Osteoblast (primary cell): ENCODE measurements at regions not wholly inside any gene's neighbourhood (a gene's known extent, or its start where the extent isn't known, plus 50 kb on each side); places are given as distances from the start of the nearest gene placed in this dataset.

Source experiments
- DNase-seq: peaks from one replicate; pipeline ENCODE4 v3.0.0; 2011; ENCODE audit warnings: low spot score, mixed read lengths; ENCODE audit not compliant: insufficient read length; ENCODE audit errors: missing footprints
- H2AFZ ChIP-seq: 2 replicates; pipeline ENCODE4 v1.6.0; 2011; ENCODE audit warnings: mild to moderate bottlenecking, low read length
- H3K27ac ChIP-seq: 2 replicates; pipeline ENCODE4 v1.5.1; 2011; ENCODE audit warnings: mild to moderate bottlenecking, low read depth, low read length, moderate library complexity
- H3K27me3 ChIP-seq: 2 replicates; pipeline ENCODE4 v1.6.0; 2012; ENCODE audit warnings: mild to moderate bottlenecking, control low read depth, inconsistent platforms, low read length, moderate library complexity; ENCODE audit not compliant: insufficient read depth
- H3K36me3 ChIP-seq: 2 replicates; pipeline ENCODE4 v1.5.1; 2011; ENCODE audit warnings: mild to moderate bottlenecking, low read length, control low read depth, moderate library complexity; ENCODE audit not compliant: insufficient read depth
- H3K4me1 ChIP-seq: 2 replicates; pipeline ENCODE4 v1.5.1; 2011; ENCODE audit warnings: mild to moderate bottlenecking, low read length, control low read depth, moderate library complexity; ENCODE audit not compliant: insufficient read depth
- H3K4me2 ChIP-seq: 2 replicates; pipeline ENCODE4 v1.6.0; 2011; ENCODE audit warnings: mild to moderate bottlenecking, low read length; ENCODE audit not compliant: insufficient read depth
- H3K4me3 ChIP-seq: fragments of 200-600 bp; sonication (generic); 3 replicates; pipeline ENCODE4 v1.5.1; 2012; ENCODE audit warnings: mild to moderate bottlenecking, low read length, inconsistent platforms; ENCODE audit not compliant: insufficient read depth
- H3K79me2 ChIP-seq: 2 replicates; pipeline ENCODE4 v1.6.0; 2012; ENCODE audit warnings: mild to moderate bottlenecking, low read length, control low read depth, inconsistent platforms; ENCODE audit not compliant: insufficient read depth
- H3K9me3 ChIP-seq: 2 replicates; pipeline ENCODE4 v1.5.1; 2011; ENCODE audit warnings: low read depth, low read length, control low read depth
- H4K20me1 ChIP-seq: 2 replicates; pipeline ENCODE4 v1.6.0; 2012; ENCODE audit warnings: mild to moderate bottlenecking, low read length, control low read depth; ENCODE audit not compliant: insufficient read depth
- CTCF ChIP-seq: IDR thresholded peaks from 2 replicates; pipeline ENCODE4 v1.5.1; 2011; ENCODE audit warnings: mild to moderate bottlenecking, low read depth, low read length, moderate library complexity; ENCODE audit errors: extremely low read depth

- H3K27me3 ChIP-seq: peaks cover 7% of the 10 kb centered on the region
- no peak for DNase-seq
- H2AFZ ChIP-seq: no peak overlapping the region
- H3K27ac ChIP-seq: no peak overlapping the region
- no peaks in the 10 kb centered on the region for H3K79me2 ChIP-seq
- no peaks in the 10 kb centered on the region for H4K20me1 ChIP-seq
- no peaks in the 10 kb centered on the region for H3K4me1 ChIP-seq
- H3K9me3 ChIP-seq: peaks cover 1% of the 10 kb centered on the region
- H3K4me2 ChIP-seq: no peak overlapping the region
- no peak overlapping the region for H3K4me3 ChIP-seq
- TF ChIP-seq CTCF: no peak
- H3K36me3 ChIP-seq: no peaks in the 10 kb centered on the region
These were observed 61.8 kb downstream of the SDR9C7 start for GRCh38 chr12:56872366-56872765.

- Histone ChIP-seq H3K4me3 (no peak overlapping the region), H3K27ac (no peak overlapping the region), H3K4me1 (no peaks in the 10 kb centered on the region), H3K79me2 (no peaks in the 10 kb centered on the region), H3K36me3 (no peaks in the 10 kb centered on the region), H2AFZ (no peak overlapping the region), H4K20me1 (no peaks in the 10 kb centered on the region), H3K9me3 (peaks cover 12% of the 10 kb centered on the region), H3K27me3 (no peaks in the 10 kb centered on the region), H3K4me2 (no peak overlapping the region)
- TF ChIP-seq CTCF: no peak
- DNase-seq: no peak
These were observed 67.0 kb downstream of the SDR9C7 start for GRCh38 chr12:56867216-56867615.

GRCh38 chr12:56866493-56866892 lies 67.7 kb downstream of the SDR9C7 start:
- Histone ChIP-seq H3K4me2 (no peak overlapping the region), H3K27ac (no peak overlapping the region)
- TF ChIP-seq CTCF: no peak

GRCh38 chr12:56864318-56864717 lies 69.9 kb downstream of the SDR9C7 start:
- no peak for DNase-seq
- Histone ChIP-seq H3K79me2 (no peaks in the 10 kb centered on the region), H2AFZ (no peak overlapping the region), H4K20me1 (no peaks in the 10 kb centered on the region), H3K9me3 (peaks cover 14% of the 10 kb centered on the region), H3K27ac (no peak overlapping the region), H3K4me3 (no peak overlapping the region), H3K4me1 (no peaks in the 10 kb centered on the region), H3K27me3 (no peaks in the 10 kb centered on the region), H3K36me3 (no peaks in the 10 kb centered on the region), H3K4me2 (no peak overlapping the region)
- no peak for TF ChIP-seq CTCF

More at GRCh38 chr12:56866493-56866892, 67.7 kb downstream of the SDR9C7 start:
- Histone ChIP-seq H3K9me3 (peaks cover 14% of the 10 kb centered on the region), H3K36me3 (no peaks in the 10 kb centered on the region), H4K20me1 (no peaks in the 10 kb centered on the region), H3K79me2 (no peaks in the 10 kb centered on the region), H3K27me3 (no peaks in the 10 kb centered on the region), H3K4me1 (no peaks in the 10 kb centered on the region), H3K4me3 (no peak overlapping the region), H2AFZ (no peak overlapping the region)
- no peak for DNase-seq
